ENCODE measurements at regions not wholly inside any gene's neighbourhood (a gene's known extent, or its start where the extent isn't known, plus 50 kb on each side); places are given as distances from the start of the nearest gene placed in this dataset.

GRCh38 chr12:105843561-105843960, 295.2 kb downstream of the NUAK1 start:
- Histone ChIP-seq H4K20me1 (ENCODE audit: control insufficient read depth, insufficient read depth) (no peaks in the 10 kb centered on the region), H3K27me3 (replicated peaks in 1 of 2; ENCODE audit: control insufficient read depth in 2 of 2, insufficient read depth in 2 of 2, low read length in 1 of 2) (peaks cover 0 to 2% of the 10 kb centered on the region in 2 experiments; a peak in 2 of 4 replicates), H3K79me2 (ENCODE audit: control insufficient read depth, insufficient read depth, low read length) (no peaks in the 10 kb centered on the region), H3K36me3 (ENCODE audit: control insufficient read depth in 2 of 2, insufficient read depth in 2 of 2, low read length in 1 of 2) (no peaks in the 10 kb centered on the region), H3K9ac (ENCODE audit: control insufficient read depth, insufficient read depth, low read length) (no peak overlapping the region), H2AFZ (ENCODE audit: control insufficient read depth, low read depth, low read length) (no peak overlapping the region), H3K9me3 (replicated peaks; ENCODE audit: control insufficient read depth, insufficient read depth, low read length) (no peaks in the 10 kb centered on the region), H3K4me3 (no peak overlapping the region), H3K4me2 (ENCODE audit: control insufficient read depth, insufficient read depth) (no peak overlapping the region), H3K4me1 (ENCODE audit: control insufficient read depth, insufficient read depth, low read length) (no peaks in the 10 kb centered on the region), H3K27ac (ENCODE audit: control insufficient read depth, insufficient read depth) (no peak overlapping the region)
- TF ChIP-seq JUND (IDR thresholded peaks at IDR 0.05; ENCODE audit: low read depth, low read length) (no peak), RAD51 (IDR thresholded peaks at IDR 0.05) (no peak), MEF2B (IDR thresholded peaks at IDR 0.05; ENCODE audit: partially characterized antibody, poor library complexity, severe bottlenecking) (no peak), CBX5 (IDR thresholded peaks at IDR 0.05; ENCODE audit: low read depth) (no peak), TBL1XR1 (IDR thresholded peaks at IDR 0.05; ENCODE audit: low read depth, low read length) (no peak), EP300 (IDR thresholded peaks at IDR 0.05; ENCODE audit: borderline replicate concordance in 1 of 2, control insufficient read depth in 1 of 2, low read depth in 2 of 2, low read length in 2 of 2) (no peak), YBX1 (IDR thresholded peaks at IDR 0.05) (no peak), STAT1 (conservative IDR thresholded peaks at IDR 0.05) (no peak), MTA3 (IDR thresholded peaks at IDR 0.05; ENCODE audit: borderline replicate concordance, low read length) (no peak), LARP7 (IDR thresholded peaks at IDR 0.05) (no peak), FOS (IDR thresholded peaks at IDR 0.05; ENCODE audit: borderline replicate concordance, extremely low read depth, insufficient read length) (no peak), TARDBP (IDR thresholded peaks at IDR 0.05; ENCODE audit: borderline replicate concordance) (no peak), TCF7 (IDR thresholded peaks at IDR 0.05; ENCODE audit: borderline replicate concordance) (no peak), SMARCA5 (IDR thresholded peaks at IDR 0.05) (no peak), ZBED1 (IDR thresholded peaks at IDR 0.05; ENCODE audit: borderline replicate concordance) (no peak)
- TF ChIP-seq, protein P1, sequence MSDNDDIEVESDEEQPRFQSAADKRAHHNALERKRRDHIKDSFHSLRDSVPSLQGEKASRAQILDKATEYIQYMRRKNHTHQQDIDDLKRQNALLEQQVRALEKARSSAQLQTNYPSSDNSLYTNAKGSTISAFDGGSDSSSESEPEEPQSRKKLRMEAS (IDR thresholded peaks at IDR 0.05; ENCODE audit: low read depth, low read length), result no peak
- TF ChIP-seq, protein P2, sequence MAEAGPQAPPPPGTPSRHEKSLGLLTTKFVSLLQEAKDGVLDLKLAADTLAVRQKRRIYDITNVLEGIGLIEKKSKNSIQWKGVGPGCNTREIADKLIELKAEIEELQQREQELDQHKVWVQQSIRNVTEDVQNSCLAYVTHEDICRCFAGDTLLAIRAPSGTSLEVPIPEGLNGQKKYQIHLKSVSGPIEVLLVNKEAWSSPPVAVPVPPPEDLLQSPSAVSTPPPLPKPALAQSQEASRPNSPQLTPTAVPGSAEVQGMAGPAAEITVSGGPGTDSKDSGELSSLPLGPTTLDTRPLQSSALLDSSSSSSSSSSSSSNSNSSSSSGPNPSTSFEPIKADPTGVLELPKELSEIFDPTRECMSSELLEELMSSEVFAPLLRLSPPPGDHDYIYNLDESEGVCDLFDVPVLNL (IDR thresholded peaks at IDR 0.05; ENCODE audit: low read depth, low read length), result no peak
- TF ChIP-seq, protein P3, sequence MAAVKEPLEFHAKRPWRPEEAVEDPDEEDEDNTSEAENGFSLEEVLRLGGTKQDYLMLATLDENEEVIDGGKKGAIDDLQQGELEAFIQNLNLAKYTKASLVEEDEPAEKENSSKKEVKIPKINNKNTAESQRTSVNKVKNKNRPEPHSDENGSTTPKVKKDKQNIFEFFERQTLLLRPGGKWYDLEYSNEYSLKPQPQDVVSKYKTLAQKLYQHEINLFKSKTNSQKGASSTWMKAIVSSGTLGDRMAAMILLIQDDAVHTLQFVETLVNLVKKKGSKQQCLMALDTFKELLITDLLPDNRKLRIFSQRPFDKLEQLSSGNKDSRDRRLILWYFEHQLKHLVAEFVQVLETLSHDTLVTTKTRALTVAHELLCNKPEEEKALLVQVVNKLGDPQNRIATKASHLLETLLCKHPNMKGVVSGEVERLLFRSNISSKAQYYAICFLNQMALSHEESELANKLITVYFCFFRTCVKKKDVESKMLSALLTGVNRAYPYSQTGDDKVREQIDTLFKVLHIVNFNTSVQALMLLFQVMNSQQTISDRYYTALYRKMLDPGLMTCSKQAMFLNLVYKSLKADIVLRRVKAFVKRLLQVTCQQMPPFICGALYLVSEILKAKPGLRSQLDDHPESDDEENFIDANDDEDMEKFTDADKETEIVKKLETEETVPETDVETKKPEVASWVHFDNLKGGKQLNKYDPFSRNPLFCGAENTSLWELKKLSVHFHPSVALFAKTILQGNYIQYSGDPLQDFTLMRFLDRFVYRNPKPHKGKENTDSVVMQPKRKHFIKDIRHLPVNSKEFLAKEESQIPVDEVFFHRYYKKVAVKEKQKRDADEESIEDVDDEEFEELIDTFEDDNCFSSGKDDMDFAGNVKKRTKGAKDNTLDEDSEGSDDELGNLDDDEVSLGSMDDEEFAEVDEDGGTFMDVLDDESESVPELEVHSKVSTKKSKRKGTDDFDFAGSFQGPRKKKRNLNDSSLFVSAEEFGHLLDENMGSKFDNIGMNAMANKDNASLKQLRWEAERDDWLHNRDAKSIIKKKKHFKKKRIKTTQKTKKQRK (IDR thresholded peaks at IDR 0.05; ENCODE audit: low read depth, low read length), result no peak
- BruUV-seq (replicated peaks), result no TSS peak
- DNase-seq (ENCODE audit: low read depth, low spot score), result no peak
- ChIA-PET RAD21 (ENCODE audit: unreplicated experiment) (no interaction called here), CTCF (no interaction called here), SMC1A (ENCODE audit: uncharacterized antibody, unreplicated experiment) (no interaction called here), POLR2A (no interaction called here)
- ATAC-seq, result no peak
- WGBS (ENCODE audit: insufficient coverage, insufficient replicate concordance, low lambda C conversion rate, missing lambda C conversion rate), result 0% methylated on average over 2 of the region's 2 CpGs
- FAIRE-seq, result no peak
- in situ Hi-C loops (cut with MboI), result no loop called here
- intact Hi-C loops (cut with micrococcal nuclease; ENCODE audit: unreplicated experiment), result no loop called here
